Heart right ventricle (tissue), 16 donors: ENCODE measurements at regions not wholly inside any gene's neighbourhood (a gene's known extent, or its start where the extent isn't known, plus 50 kb on each side); places are given as distances from the start of the nearest gene placed in this dataset.

Experiments
- ATAC-seq, 8 donors: fragments of 200-7000 bp; cut with Tn5 transposase; one replicate each; pipeline ENCODE4 v1.9.1; 2020; ENCODE audit warnings: mild to moderate bottlenecking in 8 of 8, moderate library complexity in 8 of 8, moderate number of reproducible peaks in 1 of 8
- DNase-seq, 2 donors: peaks; one replicate each; pipeline ENCODE4 v3.0.0-alpha.2; 2020
- H3K27ac ChIP-seq, 10 donors: fragments of 200-600 bp; sonication (generic) in 2 of 10; one replicate each; pipeline versions ENCODE4 v1.5.0 to v1.8.0; 2020 to 2022; ENCODE audit warnings: mild to moderate bottlenecking in 3 of 10
- H3K27me3 ChIP-seq, 7 donors: fragments of 200-600 bp; one replicate each; pipeline ENCODE4 v1.8.0; 2021 to 2022; ENCODE audit warnings: mild to moderate bottlenecking in 2 of 7
- H3K36me3 ChIP-seq, 9 donors: fragments of 200-600 bp; sonication (generic) in 1 of 9; one replicate each; pipeline versions ENCODE4 v1.5.0 to v1.8.0; 2020 to 2022; ENCODE audit warnings: mild to moderate bottlenecking in 2 of 9
- H3K4me1 ChIP-seq, 9 donors: fragments of 200-600 bp; sonication (generic) in 1 of 9; one replicate each; pipeline versions ENCODE4 v1.5.0 to v1.8.0; 2020 to 2022; ENCODE audit warnings: mild to moderate bottlenecking in 4 of 9
- H3K4me3 ChIP-seq, 10 donors: fragments of 200-600 bp; sonication (generic) in 2 of 10; one replicate each; pipeline versions ENCODE4 v1.5.0 to v1.8.0; 2020 to 2022; ENCODE audit warnings: mild to moderate bottlenecking in 7 of 10, moderate library complexity in 2 of 10
- H3K9me3 ChIP-seq, 11 donors: fragments of 200-600 bp in 10 of 11; sonication (generic) in 2 of 11; one replicate each; pipeline versions ENCODE4 v1.5.0 to v1.8.0; 2013 to 2022; ENCODE audit warnings: mild to moderate bottlenecking in 2 of 11, control low read depth in 1 of 11, moderate library complexity in 1 of 11
- WGBS, 2 donors: extraction: QIAGEN DNeasy Blood & Tissue Kit; methylation state at CpG; one replicate each; pipeline ENCODE4 v1.1.7; 2013; ENCODE audit warnings: inconsistent platforms in 1 of 2; 5-methylcytosine and 5-hydroxymethylcytosine counted together
- intact Hi-C, 10 donors: fragments of 100-400 bp; cut with DNase I; formaldehyde crosslinking; loops; one replicate each; pipeline versions ENCODE4 v1.11.1 to v1.14.2; 2022
- TF ChIP-seq, protein P1 (sequence below), 9 donors: fragments of 200-600 bp; sonication (generic) in 2 of 9; IDR thresholded peaks; one replicate each; pipeline versions ENCODE4 v1.5.0 to v1.8.0; 2021 to 2022; ENCODE audit warnings: antibody characterized with exemption in 9 of 9, mild to moderate bottlenecking in 5 of 9, moderate library complexity in 1 of 9
- donor health status: Arrhythmogenic right ventricular cardiomyopathy.
- donor health status: ischemic (EF 13 %, LVEDD 7.1; RV severe dilation, severe dysfunction).
- donor health status: healthy with polysubstance abuse.
- donor health status: DM: no; HTN: yes; CAD: no.
- donor health status: DM: no; HTN: no; CAD: no.
- donor health status: ischemic (EF 25% LVEDD 6.9; RV normal size, moderate dysfunction).
- donor health status: ischemic (EF 25% LVEDD 5.7; RV mildly dilated, moderate dysfunction).
- donor health status: healthy.
- donor health status: DM: yes; HTN: yes; CAD: no.
- donor health status: Ischemic cardiomyopathy.
- donor health status: ischemic (EF 35%, LVEDD 5.7; RV mildly dilated, moderate dysfunction).
- donor health status: nonischemic (EF 11% LVEDD 7.7; RV severe dilation, severe dysfunction).
- donor health status: DM: yes; HTN: yes; CAD: no.
- donor health status: PGD.
- donor health status: ischemic (EF 29% LVEDD 5.4; RV normal size, mild dysfunction).
- donor health status: nonischemic (EF 23%, LVEDD 6.1; RV moderate dilation, normal function).

DNA sequence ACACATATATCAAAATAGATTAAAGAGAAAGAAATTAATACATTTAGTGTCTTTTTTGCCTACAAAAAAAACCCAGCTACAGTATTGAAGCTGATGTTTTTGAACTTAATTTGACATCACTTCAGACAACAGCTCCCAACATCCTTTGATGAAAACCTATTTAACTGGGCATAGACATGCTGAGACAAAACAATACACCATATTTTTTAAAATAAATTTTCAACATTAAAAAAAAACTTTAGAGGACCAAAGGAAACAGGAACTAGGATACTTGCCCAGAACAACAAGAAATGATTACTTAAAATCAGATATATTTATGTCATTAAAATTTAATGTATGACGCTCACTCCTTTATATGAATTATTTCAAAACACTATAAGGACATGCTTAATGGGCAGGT is 178.1 kb downstream of the MREG start:
- intact Hi-C loops = loop anchor here in 5 of 10 donors (10.0 kb wide), 3 partner anchors 370 to 400 kb away; partner anchors contain the start of gene FN1 (in 1 of the 5)
- Histone ChIP-seq H3K27ac (peak overlapping the region in 2 of 10 donors; percentile 1 to 18), H3K4me3 (no peak overlapping the region), H3K9me3 (no peaks in the 10 kb centered on the region), H3K27me3 (no peaks in the 10 kb centered on the region), H3K4me1 (peaks cover 0 to 60% (median 15%) of the 10 kb centered on the region in 9 donors), H3K36me3 (no peaks in the 10 kb centered on the region)
- TF ChIP-seq, protein P1, sequence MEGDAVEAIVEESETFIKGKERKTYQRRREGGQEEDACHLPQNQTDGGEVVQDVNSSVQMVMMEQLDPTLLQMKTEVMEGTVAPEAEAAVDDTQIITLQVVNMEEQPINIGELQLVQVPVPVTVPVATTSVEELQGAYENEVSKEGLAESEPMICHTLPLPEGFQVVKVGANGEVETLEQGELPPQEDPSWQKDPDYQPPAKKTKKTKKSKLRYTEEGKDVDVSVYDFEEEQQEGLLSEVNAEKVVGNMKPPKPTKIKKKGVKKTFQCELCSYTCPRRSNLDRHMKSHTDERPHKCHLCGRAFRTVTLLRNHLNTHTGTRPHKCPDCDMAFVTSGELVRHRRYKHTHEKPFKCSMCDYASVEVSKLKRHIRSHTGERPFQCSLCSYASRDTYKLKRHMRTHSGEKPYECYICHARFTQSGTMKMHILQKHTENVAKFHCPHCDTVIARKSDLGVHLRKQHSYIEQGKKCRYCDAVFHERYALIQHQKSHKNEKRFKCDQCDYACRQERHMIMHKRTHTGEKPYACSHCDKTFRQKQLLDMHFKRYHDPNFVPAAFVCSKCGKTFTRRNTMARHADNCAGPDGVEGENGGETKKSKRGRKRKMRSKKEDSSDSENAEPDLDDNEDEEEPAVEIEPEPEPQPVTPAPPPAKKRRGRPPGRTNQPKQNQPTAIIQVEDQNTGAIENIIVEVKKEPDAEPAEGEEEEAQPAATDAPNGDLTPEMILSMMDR (IDR thresholded peaks at IDR 0.05) = no peak
- WGBS, 2 donors = 84 to 91% methylated on average over 1 of the region's 1 CpG
- ATAC-seq (no peak), DNase-seq (no peak)

DNA sequence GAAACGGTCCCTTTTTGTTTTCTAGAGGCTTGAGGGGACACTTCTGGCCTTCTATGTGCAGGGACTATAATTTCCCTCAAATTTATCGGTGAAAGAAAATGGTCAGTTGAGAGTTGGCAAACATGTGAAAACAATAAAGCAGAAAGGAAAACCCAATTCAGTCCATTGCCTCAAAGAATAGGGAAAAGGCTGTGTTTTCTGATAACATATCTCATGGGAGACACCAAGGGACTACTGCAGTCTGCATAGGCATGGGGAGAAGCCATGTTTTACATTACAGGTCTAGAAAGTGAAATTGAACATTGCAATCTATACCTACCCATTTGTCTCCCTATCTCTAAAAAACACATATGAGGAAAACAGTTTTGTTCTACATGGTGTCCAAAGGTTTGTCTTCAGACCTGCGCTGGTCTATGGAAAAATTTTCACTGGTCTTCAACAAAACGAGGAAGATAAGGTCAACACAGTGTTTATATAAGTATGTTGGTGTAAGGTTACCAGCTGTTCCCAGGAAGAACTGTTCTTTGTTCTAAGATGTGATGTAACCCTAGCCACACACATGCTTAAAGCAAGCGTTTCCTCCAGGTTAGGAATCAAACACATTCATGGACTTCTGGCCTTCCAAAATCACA is 179.7 kb downstream of the MREG start:
- H3K9me3 ChIP-seq = no peaks in the 10 kb centered on the region
- peaks cover 0 to 47% (median 14%) of the 10 kb centered on the region in 9 donors for H3K4me1 ChIP-seq
- no peaks in the 10 kb centered on the region for H3K27me3 ChIP-seq
- H3K36me3 ChIP-seq = no peaks in the 10 kb centered on the region
- intact Hi-C loops = loop anchor here in 5 of 10 donors (10.0 kb wide), 3 partner anchors 369 to 399 kb away; partner anchors contain the start of gene FN1 (in 1 of the 5)
- TF ChIP-seq, protein P1 (IDR thresholded peaks at IDR 0.05) = no peak
- H3K27ac ChIP-seq = peak overlapping the region in 1 of 10 donors; percentile 49
- H3K4me3 ChIP-seq = no peak overlapping the region
- ATAC-seq (peak in 1 of 8 donors; percentile 36), DNase-seq (no peak)
- 65 to 69% methylated on average over 5 of the region's 5 CpGs for WGBS, 2 donors

DNA sequence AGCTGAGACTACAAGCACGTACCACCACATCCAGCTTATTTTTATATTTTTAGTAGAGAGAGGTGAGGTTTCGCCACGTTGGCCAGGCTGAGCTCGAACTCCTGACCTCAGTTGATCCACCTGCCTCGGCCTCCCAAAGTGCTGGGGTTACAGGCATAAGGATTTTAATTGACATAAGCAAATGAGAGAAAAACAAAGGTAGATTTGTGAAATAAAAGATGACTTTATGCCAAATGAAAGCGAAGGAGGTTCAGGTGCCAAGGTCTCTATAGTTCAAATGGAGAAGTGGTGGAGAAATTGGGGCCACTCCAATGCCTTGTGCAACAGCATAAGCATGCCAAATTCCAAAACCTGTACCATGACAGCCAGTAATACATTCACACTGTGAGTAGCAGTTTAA is 180.6 kb downstream of the MREG start:
- Histone ChIP-seq H3K4me1 (peaks cover 0 to 47% (median 14%) of the 10 kb centered on the region in 9 donors), H3K4me3 (no peak overlapping the region), H3K27me3 (no peaks in the 10 kb centered on the region), H3K27ac (peak overlapping the region in 1 of 10 donors; percentile 49), H3K36me3 (no peaks in the 10 kb centered on the region), H3K9me3 (no peaks in the 10 kb centered on the region)
- intact Hi-C loops = loop anchor here in 5 of 10 donors (10.0 kb wide), 3 partner anchors 368 to 398 kb away; partner anchors contain the start of gene FN1 (in 1 of the 5)
- TF ChIP-seq, protein P1 (IDR thresholded peaks at IDR 0.05) = no peak
- no peak for ATAC-seq
- WGBS, 2 donors = 94 to 96% methylated on average over 6 of the region's 6 CpGs
- no peak for DNase-seq

DNA sequence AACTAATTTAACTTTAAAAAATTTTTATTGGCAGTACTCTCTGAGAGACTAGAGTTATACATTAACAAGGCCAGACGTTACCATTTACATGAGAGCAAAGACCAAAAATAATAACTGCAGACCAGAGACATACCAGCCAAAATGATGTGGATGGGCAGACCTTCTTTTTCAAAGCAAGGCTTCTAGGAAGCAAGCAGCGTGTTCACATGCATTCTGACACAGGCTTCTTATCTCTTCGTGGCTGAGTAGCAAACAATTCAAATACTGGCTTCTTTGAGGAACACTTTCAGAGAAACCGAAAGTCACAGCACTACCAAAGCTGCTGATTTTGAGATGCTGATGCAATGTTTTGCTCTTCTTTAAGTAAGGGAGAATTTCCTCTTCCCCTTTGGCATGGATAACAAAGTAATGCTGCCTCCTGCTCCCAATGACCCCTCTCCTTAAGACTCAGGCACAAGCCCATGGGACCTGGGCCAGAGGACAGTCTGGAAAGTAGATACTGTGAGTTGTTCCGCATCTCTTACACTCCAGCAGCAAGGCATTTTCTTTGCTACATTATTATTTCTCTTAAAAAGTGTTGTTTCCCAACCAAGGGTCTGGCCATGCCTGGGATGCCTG is 181.9 kb downstream of the MREG start:
- Histone ChIP-seq H3K4me3 (no peak overlapping the region), H3K36me3 (no peaks in the 10 kb centered on the region), H3K27me3 (no peaks in the 10 kb centered on the region), H3K4me1 (peaks cover 0 to 61% (median 14%) of the 10 kb centered on the region in 9 donors), H3K27ac (peak overlapping the region in 6 of 10 donors; percentile 32 to 63 (median 51)), H3K9me3 (no peaks in the 10 kb centered on the region)
- TF ChIP-seq, protein P1 (IDR thresholded peaks at IDR 0.05) = no peak
- ATAC-seq = peak; percentile 36 to 73 (median 59)
- WGBS, 2 donors = 30 to 37% methylated on average over 5 of the region's 5 CpGs
- DNase-seq = peak; percentile 23 to 30
- intact Hi-C loops = loop anchor here in 5 of 10 donors (10.0 kb wide), 3 partner anchors 367 to 397 kb away; partner anchors contain the start of gene FN1 (in 1 of the 5)
